MM.1S (cell line): ENCODE measurements at regions not wholly inside any gene's neighbourhood (a gene's known extent, or its start where the extent isn't known, plus 50 kb on each side); places are given as distances from the start of the nearest gene placed in this dataset.
"Not testable (repeated sequence)": the region's sequence is repeated elsewhere in the genome, so short reads cannot be mapped to it uniquely, and the experiment has no call there.

Source experiments
- DNase-seq: peaks from one replicate; pipeline ENCODE4 v3.0.0-alpha.2; 2015
- H2AFZ ChIP-seq: fragments of 300-600 bp; sonication (generic); 2 replicates; pipeline ENCODE4 v1.6.0; 2016; ENCODE audit warnings: antibody characterized with exemption, low read length
- H3F3A ChIP-seq: fragments of 300-600 bp; sonication (generic); 2 replicates; pipeline ENCODE4 v1.6.1; 2016; ENCODE audit warnings: mild to moderate bottlenecking, antibody characterized with exemption, low read length, moderate library complexity, mixed read lengths; ENCODE audit not compliant: insufficient read depth
- H3K27ac ChIP-seq: fragments of 300-600 bp; sonication (generic); 2 replicates; pipeline ENCODE4 v1.5.1; 2016; ENCODE audit warnings: mild to moderate bottlenecking, low read length
- H3K27me3 ChIP-seq: fragments of 300-600 bp; sonication (generic); replicated peaks from 2 replicates; pipeline ENCODE4 v1.6.0; 2016; ENCODE audit warnings: low read length; ENCODE audit not compliant: insufficient read depth
- H3K36me3 ChIP-seq: fragments of 300-600 bp; sonication (generic); replicated peaks from 2 replicates; pipeline ENCODE4 v1.6.1; 2016; ENCODE audit warnings: mild to moderate bottlenecking, low read length, mixed read lengths; ENCODE audit not compliant: insufficient read depth
- H3K4me1 ChIP-seq: fragments of 300-600 bp; sonication (generic); 2 replicates; pipeline ENCODE4 v1.6.1; 2016; ENCODE audit warnings: low read length, mixed read lengths
- H3K4me2 ChIP-seq: fragments of 300-600 bp; sonication (generic); 2 replicates; pipeline ENCODE4 v1.6.0; 2016; ENCODE audit warnings: low read depth, low read length
- H3K4me3 ChIP-seq: fragments of 300-600 bp; sonication (generic); 2 replicates; pipeline ENCODE4 v1.5.1; 2016; ENCODE audit warnings: low read length, mixed read lengths
- H3K79me2 ChIP-seq: fragments of 300-600 bp; sonication (generic); 2 replicates; pipeline ENCODE4 v1.6.1; 2016; ENCODE audit warnings: mixed run types, low read length, mixed read lengths
- H3K9ac ChIP-seq: fragments of 300-600 bp; sonication (generic); 2 replicates; pipeline ENCODE4 v1.6.1; 2016; ENCODE audit warnings: low read length, mixed read lengths
- H3K9me2 ChIP-seq: fragments of 300-600 bp; sonication (generic); replicated peaks from 2 replicates; pipeline ENCODE4 v1.6.1; 2016; ENCODE audit warnings: mild to moderate bottlenecking, low read length, mixed read lengths; ENCODE audit not compliant: insufficient read depth
- H3K9me3 ChIP-seq: fragments of 300-600 bp; sonication (generic); replicated peaks from 2 replicates; pipeline ENCODE4 v1.6.1; 2016; ENCODE audit warnings: mild to moderate bottlenecking, low read length, mixed read lengths; ENCODE audit not compliant: insufficient read depth
- H4K20me1 ChIP-seq: fragments of 300-600 bp; sonication (generic); 2 replicates; pipeline ENCODE4 v1.6.1; 2016; ENCODE audit warnings: mild to moderate bottlenecking, low read length, moderate library complexity, mixed read lengths; ENCODE audit not compliant: insufficient read depth

DNA sequence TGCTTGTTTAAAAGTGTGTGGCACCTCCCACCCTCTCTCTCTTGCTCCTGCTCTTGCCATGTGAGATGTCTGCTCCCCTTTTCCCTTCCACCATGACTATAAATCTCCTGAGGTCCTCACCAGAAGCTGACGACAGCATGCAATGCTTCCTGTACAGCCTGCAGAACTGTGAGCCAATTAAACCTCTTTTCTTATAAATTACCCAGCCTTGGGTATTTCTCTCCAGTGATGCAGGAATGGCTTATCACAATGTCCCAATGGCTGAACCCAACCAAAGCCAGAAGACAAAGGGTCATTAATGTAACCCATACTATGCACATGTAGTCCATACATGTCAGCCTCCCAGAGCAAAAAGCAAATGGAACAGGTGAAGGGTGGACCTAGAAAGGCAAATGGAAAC lies 141.5 kb downstream of the SEPTIN14 start:
- H3K36me3 ChIP-seq, H3K27ac ChIP-seq, H2AFZ ChIP-seq, H3K4me2 ChIP-seq, H3K27me3 ChIP-seq, H3K9me3 ChIP-seq, H3K4me3 ChIP-seq, H3K4me1 ChIP-seq, H3K9me2 ChIP-seq, H3K79me2 ChIP-seq, H3K9ac ChIP-seq, DNase-seq, H3F3A ChIP-seq, H4K20me1 ChIP-seq: not testable (repeated sequence)

DNA sequence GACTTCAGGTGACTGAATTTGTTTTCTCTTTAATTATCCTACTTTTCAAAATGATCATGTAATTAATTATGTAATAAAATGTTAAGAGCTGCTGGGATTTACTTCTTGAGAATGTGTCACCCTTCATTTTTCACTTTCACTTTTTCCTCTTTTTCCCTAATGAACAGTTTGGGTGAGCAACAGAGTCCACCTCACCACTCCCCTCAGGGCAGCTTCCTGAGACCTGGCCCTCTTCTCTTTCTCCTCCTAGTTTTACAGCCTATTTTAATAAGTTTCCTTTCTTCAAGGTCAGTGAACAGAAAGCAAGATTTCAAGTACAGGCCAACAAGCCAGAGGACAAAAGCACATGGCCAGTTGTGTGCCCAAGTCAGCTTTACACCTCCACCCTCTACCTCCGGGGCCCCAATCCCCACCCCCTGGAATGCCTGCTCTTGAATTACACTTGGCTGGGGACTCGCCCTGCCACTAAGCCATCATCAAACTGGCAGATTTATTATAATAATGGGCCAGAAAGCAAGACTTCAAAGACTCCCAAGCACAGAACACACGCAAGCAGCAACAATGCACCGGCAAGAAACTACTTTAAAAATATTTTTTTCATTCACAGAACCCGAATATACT lies 143.1 kb upstream of the VOPP1 start:
- H3K27me3 ChIP-seq, H3K9ac ChIP-seq, H3K4me2 ChIP-seq, DNase-seq, H3F3A ChIP-seq, H3K4me1 ChIP-seq, H3K9me2 ChIP-seq, H3K4me3 ChIP-seq, H4K20me1 ChIP-seq, H3K36me3 ChIP-seq, H2AFZ ChIP-seq, H3K27ac ChIP-seq, H3K9me3 ChIP-seq, H3K79me2 ChIP-seq: not testable (repeated sequence)

- H3K27me3 ChIP-seq, result not testable (repeated sequence)
Measured at GRCh38 chr7:55714370-55714769, 142.1 kb upstream of the VOPP1 start.

DNA sequence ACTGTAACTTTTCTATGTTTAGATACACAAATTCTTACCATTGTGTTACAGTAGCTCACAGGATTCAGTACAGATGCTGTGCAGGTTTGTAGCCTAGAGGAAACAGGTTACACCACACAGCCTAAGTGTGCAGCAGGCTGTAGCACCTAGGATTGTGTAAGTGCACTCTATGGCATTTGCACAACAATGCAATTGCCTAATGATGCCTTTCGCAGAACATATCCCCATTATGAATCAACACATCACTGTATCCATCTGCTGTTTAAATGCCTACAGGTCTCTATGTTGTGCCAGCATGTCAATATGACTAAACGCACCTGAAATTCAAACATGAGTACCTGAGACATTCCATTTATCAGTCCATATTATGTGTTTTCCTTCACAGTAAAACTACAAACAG lies 138.0 kb upstream of the VOPP1 start:
- H3K79me2 ChIP-seq, H3K4me1 ChIP-seq, H3K9ac ChIP-seq, H3K36me3 ChIP-seq, H2AFZ ChIP-seq, H4K20me1 ChIP-seq, H3K4me2 ChIP-seq, H3K27ac ChIP-seq, H3K4me3 ChIP-seq, H3F3A ChIP-seq, DNase-seq, H3K27me3 ChIP-seq, H3K9me3 ChIP-seq, H3K9me2 ChIP-seq: not testable (repeated sequence)

More at GRCh38 chr7:55714370-55714769, 142.1 kb upstream of the VOPP1 start:
- H3K79me2 ChIP-seq, H2AFZ ChIP-seq, H3K9me3 ChIP-seq, H3K9ac ChIP-seq, H3K4me2 ChIP-seq, H3K9me2 ChIP-seq, H3K4me3 ChIP-seq, H3K27ac ChIP-seq, H3F3A ChIP-seq, DNase-seq, H4K20me1 ChIP-seq, H3K36me3 ChIP-seq, H3K4me1 ChIP-seq: not testable (repeated sequence)

- H3F3A ChIP-seq, H3K4me2 ChIP-seq, H3K36me3 ChIP-seq, H3K79me2 ChIP-seq, H3K4me3 ChIP-seq, H4K20me1 ChIP-seq, H2AFZ ChIP-seq, H3K9me3 ChIP-seq, H3K27me3 ChIP-seq, H3K9me2 ChIP-seq, H3K27ac ChIP-seq, H3K4me1 ChIP-seq, H3K9ac ChIP-seq, DNase-seq: not testable (repeated sequence)
Measured at GRCh38 chr7:55708028-55708427, 135.7 kb upstream of the VOPP1 start.

DNA sequence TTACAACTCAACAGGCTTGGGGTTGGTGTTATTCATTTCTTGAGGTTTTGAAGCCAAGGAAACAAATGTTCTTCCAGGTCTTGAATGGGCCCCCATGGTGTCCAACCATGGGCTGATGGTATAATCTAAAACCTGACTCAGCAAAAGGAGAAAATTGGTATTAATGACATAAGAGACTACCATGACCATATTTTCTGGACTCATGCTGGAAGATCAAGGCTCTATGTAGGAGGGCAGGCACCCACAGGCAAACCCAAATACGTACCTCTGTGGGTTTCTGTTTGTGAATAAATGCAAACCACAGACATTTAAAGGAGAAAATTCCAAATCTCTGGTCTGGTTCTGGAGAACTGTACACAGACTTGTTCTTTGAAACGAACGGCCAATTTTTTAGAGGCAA lies 135.1 kb upstream of the VOPP1 start:
- H3K9me2 ChIP-seq, H3K9me3 ChIP-seq, H2AFZ ChIP-seq, H4K20me1 ChIP-seq, H3K4me3 ChIP-seq, H3K36me3 ChIP-seq, H3F3A ChIP-seq, H3K27me3 ChIP-seq, H3K4me2 ChIP-seq, H3K27ac ChIP-seq, DNase-seq, H3K4me1 ChIP-seq, H3K79me2 ChIP-seq, H3K9ac ChIP-seq: not testable (repeated sequence)

- not testable (repeated sequence) for H3K4me1 ChIP-seq, H3K27ac ChIP-seq, H3K4me3 ChIP-seq, H3K9me3 ChIP-seq, H3K36me3 ChIP-seq, DNase-seq, H3K4me2 ChIP-seq, H3K9ac ChIP-seq, H3K27me3 ChIP-seq, H3F3A ChIP-seq, H3K9me2 ChIP-seq, H2AFZ ChIP-seq, H4K20me1 ChIP-seq, H3K79me2 ChIP-seq
Measured at GRCh38 chr7:55706451-55707195, 134.3 kb upstream of the VOPP1 start.

GRCh38 chr7:55705728-55706450 lies 133.6 kb upstream of the VOPP1 start:
- H3K9me3 ChIP-seq, DNase-seq, H3K4me3 ChIP-seq, H3K27ac ChIP-seq, H3K9me2 ChIP-seq, H3K36me3 ChIP-seq, H3K4me2 ChIP-seq, H4K20me1 ChIP-seq, H3K9ac ChIP-seq, H3K27me3 ChIP-seq, H3K4me1 ChIP-seq, H3F3A ChIP-seq, H2AFZ ChIP-seq, H3K79me2 ChIP-seq: not testable (repeated sequence)
